ENCODE measurements at regions not wholly inside any gene's neighbourhood (a gene's known extent, or its start where the extent isn't known, plus 50 kb on each side); places are given as distances from the start of the nearest gene placed in this dataset.

GRCh38 chr3:177484206-177484605, 286.9 kb upstream of the TBL1XR1 start:
- TF ChIP-seq CTCF (conservative IDR thresholded peaks at IDR 0.05; ENCODE audit: low read depth, low read length) (no peak), EZH2 (IDR thresholded peaks at IDR 0.05; ENCODE audit: borderline replicate concordance, low read depth, low read length, poor library complexity, severe bottlenecking) (no peak)

Data from A673 (cell line).